HUES48 (cell line): ENCODE measurements at regions not wholly inside any gene's neighbourhood (a gene's known extent, or its start where the extent isn't known, plus 50 kb on each side); places are given as distances from the start of the nearest gene placed in this dataset.
"Not testable (repeated sequence)": the region's sequence is repeated elsewhere in the genome, so short reads cannot be mapped to it uniquely, and the experiment has no call there.

Experiments used
- H3K27ac ChIP-seq: one replicate; pipeline ENCODE4 v1.7.0; 2013; ENCODE audit warnings: low read depth, low read length, inconsistent platforms
- H3K27me3 ChIP-seq: 2 replicates; pipeline ENCODE4 v1.6.1; 2013; ENCODE audit warnings: mild to moderate bottlenecking, low read length; ENCODE audit not compliant: control insufficient read depth, insufficient read depth
- H3K36me3 ChIP-seq: 2 replicates; pipeline ENCODE4 v1.6.1; 2013; ENCODE audit warnings: low read length; ENCODE audit not compliant: control insufficient read depth, insufficient read depth
- H3K4me1 ChIP-seq: 2 replicates; pipeline ENCODE4 v1.6.1; 2013; ENCODE audit warnings: mild to moderate bottlenecking, low read length; ENCODE audit not compliant: control insufficient read depth, insufficient read depth
- H3K4me3 ChIP-seq: 2 replicates; pipeline ENCODE4 v1.5.1; 2013; ENCODE audit warnings: mild to moderate bottlenecking, low read depth, low read length
- H3K9ac ChIP-seq: 2 replicates; pipeline ENCODE4 v1.6.1; 2013; ENCODE audit warnings: mild to moderate bottlenecking, low read depth, low read length, moderate library complexity
- H3K9me3 ChIP-seq: 2 replicates; pipeline ENCODE4 v1.6.1; 2013; ENCODE audit warnings: low read length; ENCODE audit not compliant: control insufficient read depth, insufficient read depth

DNA sequence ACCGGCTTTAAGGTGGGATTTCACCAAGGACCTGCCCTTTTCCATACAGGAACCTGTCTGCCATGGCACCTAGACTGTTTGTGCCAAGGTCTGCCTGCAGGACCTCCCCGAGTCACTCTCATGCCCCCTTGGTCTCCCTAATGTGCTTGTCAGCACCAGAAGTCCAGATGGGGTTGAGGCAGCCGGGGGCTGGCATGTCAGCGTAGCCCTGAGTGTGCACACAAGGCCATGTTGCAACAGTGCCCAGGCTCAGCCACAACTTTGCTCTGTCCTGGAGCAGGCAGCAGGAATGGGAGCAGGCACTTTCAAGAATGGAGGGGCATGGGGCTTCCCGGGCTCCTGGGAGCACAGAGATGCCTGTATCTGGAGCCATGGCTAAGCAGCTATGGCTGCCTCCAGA is 621.5 kb downstream of the CDH9 start:
- H3K9me3 ChIP-seq, result no peaks in the 10 kb centered on the region
- no peaks in the 10 kb centered on the region for H3K36me3 ChIP-seq
- no peaks in the 10 kb centered on the region for H3K27me3 ChIP-seq
- H3K4me3 ChIP-seq, result no peak overlapping the region
- H3K9ac ChIP-seq, result no peak overlapping the region
- no peak overlapping the region for H3K27ac ChIP-seq
- no peaks in the 10 kb centered on the region for H3K4me1 ChIP-seq

DNA sequence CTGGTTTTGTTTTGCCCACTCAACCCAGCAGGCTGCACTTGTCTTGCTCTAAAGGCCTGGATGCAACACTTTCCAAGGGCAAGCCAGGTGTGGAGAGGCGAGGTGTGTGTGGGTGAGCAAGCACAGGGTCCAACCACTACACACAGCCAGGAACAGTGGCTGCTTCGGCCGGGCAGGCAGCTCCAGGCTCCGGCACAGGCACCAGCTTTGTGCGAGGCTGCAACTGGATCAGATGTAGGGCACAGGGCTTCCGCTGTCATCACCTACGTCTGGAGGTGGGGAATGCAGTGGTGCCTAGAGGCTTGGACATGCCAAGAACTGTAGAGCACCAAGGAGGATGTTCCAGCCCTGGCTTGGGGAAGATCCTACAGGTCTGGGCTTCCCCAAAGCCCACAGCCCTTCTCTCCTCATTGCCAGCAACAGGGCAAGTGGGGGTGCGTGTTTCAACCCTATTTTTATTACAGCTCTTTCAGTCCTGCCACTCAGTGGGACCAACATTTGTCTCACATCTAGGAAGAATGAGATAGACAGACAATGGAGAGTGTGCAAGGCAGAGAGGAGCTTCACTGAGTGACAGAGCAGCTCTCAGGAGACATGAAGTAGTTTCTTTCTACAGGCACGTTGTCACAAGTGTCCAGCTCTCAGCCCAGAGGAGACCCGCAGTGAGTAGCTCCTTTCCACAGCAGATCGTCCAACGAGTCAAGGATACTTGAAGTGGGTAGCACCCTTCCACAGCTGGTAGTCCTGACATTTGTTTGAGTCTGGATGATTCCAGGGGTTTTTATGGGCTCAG is 622.2 kb downstream of the CDH9 start:
- H3K36me3 ChIP-seq, result no peaks in the 10 kb centered on the region
- H3K27me3 ChIP-seq, result no peaks in the 10 kb centered on the region
- no peak overlapping the region for H3K4me3 ChIP-seq
- no peak overlapping the region for H3K27ac ChIP-seq
- H3K9ac ChIP-seq, result no peak overlapping the region
- no peaks in the 10 kb centered on the region for H3K4me1 ChIP-seq
- no peaks in the 10 kb centered on the region for H3K9me3 ChIP-seq

DNA sequence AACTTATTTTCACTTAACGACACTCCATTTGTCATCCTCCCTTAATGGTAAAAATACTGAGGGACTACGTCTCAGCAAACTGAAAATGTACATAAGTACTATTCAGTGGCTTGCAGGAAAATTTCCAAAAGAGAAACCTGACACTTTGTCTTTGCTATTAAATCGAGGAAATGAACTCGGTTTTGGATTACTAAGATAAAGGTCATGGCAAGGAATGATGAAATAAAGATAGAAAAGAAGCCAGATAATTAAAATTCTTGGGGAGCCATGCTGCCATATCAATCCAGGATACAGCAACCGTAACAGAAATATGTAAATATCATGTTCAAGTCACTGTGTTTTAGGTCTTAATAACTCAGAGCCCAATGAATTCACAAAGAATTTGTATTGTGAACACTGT is 647.8 kb downstream of the CDH9 start:
- no peaks in the 10 kb centered on the region for H3K36me3 ChIP-seq
- no peaks in the 10 kb centered on the region for H3K9me3 ChIP-seq
- no peaks in the 10 kb centered on the region for H3K4me1 ChIP-seq
- no peak overlapping the region for H3K27ac ChIP-seq
- H3K4me3 ChIP-seq, result no peak overlapping the region
- H3K27me3 ChIP-seq, result no peaks in the 10 kb centered on the region
- H3K9ac ChIP-seq, result no peak overlapping the region

DNA sequence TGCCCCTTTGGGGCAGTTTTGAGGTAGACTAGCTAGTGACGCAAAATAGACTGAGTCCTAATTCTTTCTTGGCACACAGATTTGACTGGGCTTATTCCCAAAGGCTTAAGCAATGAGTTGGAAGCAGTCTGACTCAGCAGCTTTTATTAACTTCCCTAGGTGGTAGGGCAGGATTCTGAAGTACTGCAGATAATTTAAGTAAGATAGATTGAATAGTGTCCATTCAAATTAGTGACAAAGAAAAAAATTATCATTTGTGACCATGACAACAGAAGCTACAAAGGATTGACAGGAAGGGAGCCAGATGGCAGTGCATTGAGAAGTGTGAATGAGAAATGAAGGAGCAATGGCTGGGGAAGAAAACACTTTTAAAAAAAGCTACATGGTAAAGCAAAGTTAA is 649.4 kb downstream of the CDH9 start:
- H3K27ac ChIP-seq, result no peak overlapping the region
- no peaks in the 10 kb centered on the region for H3K36me3 ChIP-seq
- H3K9ac ChIP-seq, result no peak overlapping the region
- no peaks in the 10 kb centered on the region for H3K4me1 ChIP-seq
- H3K4me3 ChIP-seq, result no peak overlapping the region
- no peaks in the 10 kb centered on the region for H3K27me3 ChIP-seq
- no peaks in the 10 kb centered on the region for H3K9me3 ChIP-seq

DNA sequence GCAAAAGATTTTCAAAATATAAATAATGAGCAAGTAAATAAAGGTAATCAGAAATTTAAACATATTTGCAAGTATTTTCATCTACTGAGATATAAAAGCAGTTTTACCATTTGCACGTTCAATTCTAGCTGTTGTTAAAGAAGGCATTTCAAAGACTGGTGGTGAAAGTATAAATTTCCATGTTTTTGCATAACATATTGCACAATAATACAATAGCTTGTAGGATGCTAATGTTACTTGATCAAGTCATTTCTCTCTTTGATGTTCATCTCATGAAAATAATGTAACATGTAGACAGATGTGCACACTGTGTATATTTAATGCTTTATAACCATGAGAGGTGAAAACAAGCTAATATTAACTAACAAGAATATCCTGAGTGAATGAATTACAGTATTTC is 651.9 kb downstream of the CDH9 start:
- no peaks in the 10 kb centered on the region for H3K4me1 ChIP-seq
- no peak overlapping the region for H3K4me3 ChIP-seq
- no peaks in the 10 kb centered on the region for H3K36me3 ChIP-seq
- no peaks in the 10 kb centered on the region for H3K9me3 ChIP-seq
- H3K9ac ChIP-seq, result no peak overlapping the region
- no peak overlapping the region for H3K27ac ChIP-seq
- no peaks in the 10 kb centered on the region for H3K27me3 ChIP-seq

DNA sequence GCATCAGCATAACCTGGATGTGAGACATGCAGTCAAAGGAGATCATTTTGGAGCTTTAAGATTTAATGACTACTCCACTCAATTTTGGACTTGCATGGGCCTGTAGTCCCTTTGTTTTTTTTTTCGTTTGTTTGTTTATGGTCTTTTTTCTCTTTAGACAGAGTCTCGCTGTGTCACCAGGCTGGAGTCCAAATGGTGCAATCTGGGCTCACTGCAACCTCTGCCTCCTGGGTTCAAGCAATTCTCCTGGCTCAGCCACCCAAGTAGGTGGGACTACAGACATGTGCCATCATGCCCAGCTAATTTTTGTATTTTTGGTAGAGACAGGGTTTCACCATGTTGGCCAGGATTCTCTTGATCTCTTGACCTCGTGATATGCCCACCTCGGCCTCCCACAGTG is 673.8 kb downstream of the CDH9 start:
- peaks cover 17% of the 10 kb centered on the region for H3K9me3 ChIP-seq
- not testable (repeated sequence) for H3K9ac ChIP-seq, H3K4me3 ChIP-seq, H3K27me3 ChIP-seq, H3K27ac ChIP-seq, H3K4me1 ChIP-seq, H3K36me3 ChIP-seq

DNA sequence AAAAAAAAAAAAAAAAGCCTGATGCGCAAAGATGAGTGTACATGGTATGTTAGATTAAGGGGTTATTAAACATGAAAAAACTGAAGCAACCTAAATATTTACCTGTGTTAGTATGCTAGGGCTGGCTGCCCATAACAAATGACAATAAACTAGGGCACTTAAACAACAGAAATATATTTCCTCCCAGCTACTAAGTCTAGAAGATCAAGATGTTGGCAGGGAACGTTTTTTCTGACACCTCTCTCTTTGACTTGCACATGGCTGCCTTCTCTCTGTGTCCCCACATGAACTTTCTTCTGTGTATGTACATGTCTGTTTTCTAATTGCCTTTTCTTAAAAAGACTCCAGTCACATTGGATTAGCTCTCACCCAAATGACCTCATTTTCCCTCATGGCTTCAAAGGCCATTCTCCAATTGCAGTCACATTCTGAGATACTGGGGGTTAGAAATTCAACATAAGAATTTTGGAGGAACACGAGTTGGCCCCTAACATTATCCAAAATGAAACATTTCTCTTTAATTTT is 694.5 kb downstream of the CDH9 start:
- no peak overlapping the region for H3K4me3 ChIP-seq
- no peaks in the 10 kb centered on the region for H3K9me3 ChIP-seq
- no peak overlapping the region for H3K9ac ChIP-seq
- H3K4me1 ChIP-seq, result no peaks in the 10 kb centered on the region
- no peaks in the 10 kb centered on the region for H3K36me3 ChIP-seq
- no peaks in the 10 kb centered on the region for H3K27me3 ChIP-seq
- H3K27ac ChIP-seq, result no peak overlapping the region

DNA sequence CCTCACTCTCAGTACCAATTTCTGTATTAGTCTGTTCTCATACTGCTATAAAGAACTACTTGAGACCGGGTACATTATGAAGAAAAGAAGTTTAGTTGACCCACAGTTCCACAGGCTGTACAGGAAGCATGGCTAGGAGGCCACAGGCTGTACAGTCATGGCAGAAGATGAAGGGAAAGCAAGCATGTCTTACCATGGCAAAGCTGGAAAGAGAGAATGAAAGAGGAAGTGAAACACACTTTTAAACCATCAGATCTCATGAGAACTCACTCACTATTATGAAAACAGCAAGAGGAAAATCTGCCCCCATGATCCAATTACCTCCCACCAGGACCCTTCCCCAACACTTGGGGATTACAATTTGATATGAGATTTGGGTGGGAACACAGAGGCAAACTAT is 698.8 kb downstream of the CDH9 start:
- Histone ChIP-seq H3K27me3 (no peaks in the 10 kb centered on the region), H3K9me3 (no peaks in the 10 kb centered on the region), H3K36me3 (no peaks in the 10 kb centered on the region), H3K27ac (no peak overlapping the region), H3K4me1 (no peaks in the 10 kb centered on the region), H3K4me3 (no peak overlapping the region), H3K9ac (no peak overlapping the region)

DNA sequence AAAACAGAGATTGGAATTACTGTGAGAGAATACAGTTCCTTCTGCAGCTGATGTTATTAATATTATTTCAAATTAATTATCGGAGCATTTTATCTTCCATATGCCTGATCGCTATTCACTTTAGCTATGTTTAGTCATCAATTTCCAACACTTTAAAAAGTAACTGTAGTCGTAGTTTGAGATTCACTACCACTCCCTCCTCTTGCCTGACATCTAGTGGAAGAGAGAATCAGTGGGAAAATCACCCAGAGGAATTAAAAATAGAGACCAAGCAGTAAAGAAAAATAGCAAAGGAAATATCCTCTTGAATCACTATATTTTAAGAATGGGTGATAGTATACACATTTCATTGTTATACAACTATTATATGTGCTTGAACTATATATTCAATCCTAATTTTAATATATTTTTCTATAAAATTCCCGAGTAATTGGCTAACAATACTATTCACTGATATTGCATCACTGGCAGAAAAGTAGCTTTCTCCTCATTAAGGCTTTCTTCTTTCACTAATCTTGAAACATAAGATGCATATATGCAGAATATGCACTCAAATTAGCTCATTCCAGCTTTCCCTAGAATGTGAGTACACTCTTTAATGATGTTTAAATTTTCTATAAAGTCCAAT is 708.7 kb downstream of the CDH9 start:
- Histone ChIP-seq H3K36me3 (no peaks in the 10 kb centered on the region), H3K9me3 (no peaks in the 10 kb centered on the region), H3K27ac (no peak overlapping the region), H3K4me1 (no peaks in the 10 kb centered on the region), H3K9ac (no peak overlapping the region), H3K27me3 (no peaks in the 10 kb centered on the region), H3K4me3 (no peak overlapping the region)

DNA sequence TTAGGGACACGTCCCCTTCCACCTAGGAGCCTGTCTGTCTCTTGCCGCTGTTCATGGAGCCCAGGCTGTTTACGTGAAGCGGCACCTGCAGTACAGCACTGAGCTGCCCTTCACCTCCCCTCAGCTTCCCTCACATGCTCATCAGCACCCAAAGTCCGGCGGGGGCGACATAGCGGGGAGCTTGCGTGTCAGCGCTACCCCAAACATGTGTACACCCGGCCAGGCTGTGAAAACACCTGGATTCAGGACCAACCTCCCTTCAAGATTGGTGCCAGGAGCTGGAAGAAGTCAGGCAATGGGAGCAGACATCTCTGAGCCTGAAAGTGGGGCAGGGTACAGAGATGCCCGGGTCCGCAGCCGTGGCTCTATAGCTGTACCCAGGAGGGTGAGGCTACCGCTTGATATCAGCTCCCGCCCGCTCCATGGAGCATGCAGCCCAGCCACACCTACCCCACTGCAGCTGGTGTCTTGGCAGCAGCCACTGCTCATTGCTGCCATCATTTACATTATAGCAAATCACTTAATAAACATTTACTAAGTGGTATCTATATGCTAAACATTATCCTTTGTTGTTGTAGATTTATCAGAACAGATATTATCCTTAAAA is 712.1 kb downstream of the CDH9 start:
- H3K4me1 ChIP-seq, result no peaks in the 10 kb centered on the region
- no peaks in the 10 kb centered on the region for H3K36me3 ChIP-seq
- no peak overlapping the region for H3K27ac ChIP-seq
- H3K9me3 ChIP-seq, result no peaks in the 10 kb centered on the region
- no peaks in the 10 kb centered on the region for H3K27me3 ChIP-seq
- H3K4me3 ChIP-seq, result no peak overlapping the region
- no peak overlapping the region for H3K9ac ChIP-seq

DNA sequence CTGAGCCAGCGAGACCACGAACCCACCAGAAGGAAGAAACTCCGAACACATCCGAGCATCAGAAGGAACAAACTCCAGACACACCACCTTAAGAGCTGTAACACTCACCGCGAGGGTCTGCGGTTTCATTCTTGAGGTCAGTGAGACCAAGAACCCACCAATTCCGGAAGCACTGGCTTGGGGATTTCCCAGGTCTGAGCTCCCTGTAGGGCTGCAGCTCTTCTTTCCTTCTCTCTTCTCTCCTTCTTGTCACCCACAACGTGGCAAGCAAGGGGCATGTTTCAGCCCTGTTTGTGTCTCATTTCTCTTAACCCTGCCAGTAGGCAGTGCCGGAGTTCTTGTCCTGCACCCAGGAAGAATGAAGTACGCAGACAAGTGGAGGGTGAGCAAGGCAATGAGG is 713.0 kb downstream of the CDH9 start:
- not testable (repeated sequence) for H3K4me1 ChIP-seq, H3K27ac ChIP-seq, H3K36me3 ChIP-seq, H3K9me3 ChIP-seq, H3K4me3 ChIP-seq, H3K9ac ChIP-seq, H3K27me3 ChIP-seq
